GM18870 (cell line): ENCODE measurements at regions not wholly inside any gene's neighbourhood (a gene's known extent, or its start where the extent isn't known, plus 50 kb on each side); places are given as distances from the start of the nearest gene placed in this dataset.

Experiments
- ATAC-seq: cut with Tn5 transposase; IDR thresholded peaks from one replicate; pipeline ENCODE4 v1.9.1; 2021; ENCODE audit warnings: moderate library complexity; ENCODE audit not compliant: unreplicated experiment

DNA sequence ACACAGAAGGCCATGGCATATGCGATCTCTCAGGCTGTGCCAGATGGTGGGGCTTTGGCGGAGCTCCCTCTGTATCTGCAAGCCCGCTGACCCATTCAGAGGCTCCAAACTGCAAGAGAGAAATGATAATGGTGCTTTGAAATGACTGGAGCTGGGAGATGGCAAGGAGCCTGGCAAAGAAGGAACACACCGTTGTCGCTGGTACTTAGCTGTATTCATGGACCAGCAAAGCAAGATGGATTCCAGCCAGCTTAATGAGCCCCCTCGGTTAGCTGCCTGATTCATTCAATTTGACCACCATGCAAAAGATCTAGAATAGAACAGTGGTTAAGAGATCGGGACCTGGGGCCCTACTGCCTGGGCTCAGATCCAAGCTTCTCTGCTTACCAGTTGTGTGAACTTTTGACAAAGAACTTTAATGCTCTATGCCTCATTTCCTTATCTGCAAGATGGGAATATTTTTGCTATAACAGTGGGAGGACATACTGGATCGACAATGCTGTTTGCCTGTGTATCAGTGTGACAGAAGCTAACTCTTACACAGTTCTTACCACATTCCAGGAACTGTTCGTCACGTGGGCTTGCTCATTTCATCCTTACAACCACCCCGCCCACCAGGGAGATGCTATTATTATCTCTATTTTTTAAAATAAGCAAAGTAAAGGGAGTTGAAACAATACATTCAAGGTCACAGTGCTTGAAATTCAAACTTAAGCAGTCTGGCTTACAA, 317.8 kb upstream of the SULF2 start:
- no peak for ATAC-seq

DNA sequence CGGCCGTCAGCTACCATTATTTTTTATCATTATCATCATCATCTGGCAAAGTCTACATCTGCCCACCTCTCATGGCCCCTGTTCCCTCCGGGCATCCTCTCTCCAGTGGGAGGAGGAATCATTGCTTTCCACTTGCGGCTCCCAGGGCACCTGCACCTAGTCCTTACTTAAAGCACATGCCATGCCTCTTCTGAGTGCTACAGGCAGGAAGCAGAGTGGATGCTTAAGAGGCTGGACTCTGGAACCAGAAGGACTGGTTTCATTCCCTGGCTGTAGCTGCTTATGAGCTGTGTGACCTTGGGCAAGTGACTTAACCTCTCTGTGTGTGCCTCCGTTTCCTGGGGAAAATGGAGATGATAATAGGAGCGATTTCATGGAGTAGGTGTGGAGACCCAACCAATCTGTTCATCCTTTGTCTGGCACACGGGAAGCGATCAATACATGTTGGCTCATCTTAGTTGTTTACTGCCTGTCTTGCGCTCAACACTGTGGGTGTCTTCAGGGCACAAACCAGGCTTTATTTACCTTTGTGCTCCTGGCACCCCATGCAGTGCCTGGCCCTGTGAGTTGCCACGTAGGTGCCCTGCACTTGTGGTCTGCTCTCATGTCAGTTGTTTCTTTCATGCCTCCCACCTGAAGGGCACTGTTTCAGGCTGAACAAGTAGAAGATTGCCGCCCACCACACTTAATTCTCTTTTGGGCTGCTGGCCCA, 317.0 kb upstream of the SULF2 start:
- no peak for ATAC-seq

DNA sequence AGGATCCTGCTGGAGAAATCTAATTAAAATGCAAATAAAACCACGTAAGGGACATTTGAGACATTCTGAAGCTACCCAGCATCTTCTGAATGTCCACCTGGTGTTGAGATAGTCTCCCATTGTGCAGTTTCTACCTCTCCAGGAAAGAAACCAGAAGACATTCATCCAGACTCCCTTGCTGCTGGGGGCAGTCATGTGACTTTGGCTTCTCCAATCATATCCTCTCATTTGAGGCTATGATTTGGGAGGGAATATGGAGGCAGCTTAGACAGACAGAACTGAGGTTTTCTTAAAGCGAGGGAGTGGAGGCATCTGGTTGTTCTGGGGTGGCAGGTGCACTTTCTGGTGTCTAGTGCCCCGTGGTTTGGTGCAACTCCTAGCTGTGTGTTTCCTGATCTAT, 315.2 kb upstream of the SULF2 start:
- no peak for ATAC-seq

DNA sequence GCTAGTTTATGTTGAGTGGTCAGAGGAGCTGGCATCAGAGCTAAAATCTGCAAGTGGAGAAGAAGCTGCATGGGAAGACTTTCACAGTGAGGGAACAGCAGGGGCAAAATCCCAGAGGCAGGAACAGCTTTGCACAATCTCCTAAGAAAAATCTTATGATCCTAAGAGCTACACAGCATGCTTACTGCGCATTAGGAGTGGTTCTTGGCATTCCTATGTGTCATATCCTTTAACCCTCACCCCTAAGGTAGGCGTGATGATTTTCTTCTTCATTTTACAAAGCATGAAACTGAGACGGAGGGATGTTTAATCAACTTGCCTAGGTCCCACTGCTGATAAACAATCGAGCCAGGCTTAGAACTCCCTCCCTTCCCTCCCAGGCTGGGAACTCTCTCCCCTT, 313.6 kb upstream of the SULF2 start:
- no peak for ATAC-seq

DNA sequence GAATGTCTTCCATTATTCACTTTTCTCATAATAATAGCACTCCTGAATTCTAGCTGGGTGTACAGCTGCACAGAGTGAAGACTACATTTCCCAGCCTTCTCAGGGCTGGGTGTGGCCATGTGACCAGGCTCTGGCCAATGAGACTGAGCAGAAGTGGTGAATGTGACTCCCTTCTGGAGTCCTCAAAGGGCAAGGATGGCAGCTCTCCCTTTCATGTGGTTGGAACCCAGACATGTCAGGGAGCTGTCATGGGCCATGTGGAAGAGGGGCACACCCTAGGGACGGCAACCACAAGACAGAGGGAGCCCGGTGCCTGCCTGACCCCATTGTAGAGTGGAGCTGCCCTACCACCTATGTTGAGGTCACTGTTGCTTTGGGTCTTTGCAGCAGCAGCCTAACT, 312.8 kb upstream of the SULF2 start:
- no peak for ATAC-seq

DNA sequence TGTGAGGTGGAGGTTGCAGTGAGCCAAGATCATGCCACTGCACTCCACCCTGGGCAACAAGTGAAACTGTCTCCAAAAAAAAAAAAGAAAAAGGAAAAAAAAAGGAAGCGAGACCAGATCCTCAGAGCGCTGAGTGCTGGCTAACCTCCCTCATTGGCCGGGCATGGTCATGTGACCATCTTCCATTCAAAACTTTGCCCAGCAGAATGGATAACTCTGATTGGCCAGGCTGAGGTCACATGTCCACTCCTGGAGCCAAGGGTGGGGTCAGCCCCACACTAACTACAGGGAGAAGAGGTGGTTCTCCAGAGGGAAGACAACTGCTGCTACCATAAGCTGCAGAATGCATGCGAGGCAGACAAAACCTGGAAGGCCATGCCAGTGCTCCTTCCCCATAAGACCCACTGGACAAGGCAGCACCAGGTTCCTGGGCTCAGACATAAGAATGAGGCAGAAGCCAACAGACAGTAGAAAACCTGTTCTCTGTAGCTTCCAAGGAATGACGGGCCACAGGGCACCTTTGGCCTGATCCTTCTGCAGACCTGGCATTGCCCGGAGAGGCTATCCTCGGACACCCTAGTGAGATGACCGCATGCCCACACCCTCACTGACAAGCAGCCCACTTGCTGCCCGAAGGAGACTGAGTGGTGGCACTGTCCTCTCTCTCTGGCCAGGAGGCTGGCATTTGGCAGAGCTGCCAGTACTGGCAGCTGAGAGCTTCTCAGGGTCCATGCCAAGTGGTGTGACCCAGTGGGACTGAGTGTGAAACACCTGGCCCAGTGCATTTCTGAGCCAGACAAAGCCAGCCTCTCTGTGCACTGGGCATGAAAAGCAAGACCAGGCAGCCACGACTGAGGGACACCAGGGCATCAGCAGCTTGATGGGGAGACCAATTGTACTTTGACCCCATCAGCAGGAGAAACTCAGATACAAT, 311.9 kb upstream of the SULF2 start:
- ATAC-seq: no peak

DNA sequence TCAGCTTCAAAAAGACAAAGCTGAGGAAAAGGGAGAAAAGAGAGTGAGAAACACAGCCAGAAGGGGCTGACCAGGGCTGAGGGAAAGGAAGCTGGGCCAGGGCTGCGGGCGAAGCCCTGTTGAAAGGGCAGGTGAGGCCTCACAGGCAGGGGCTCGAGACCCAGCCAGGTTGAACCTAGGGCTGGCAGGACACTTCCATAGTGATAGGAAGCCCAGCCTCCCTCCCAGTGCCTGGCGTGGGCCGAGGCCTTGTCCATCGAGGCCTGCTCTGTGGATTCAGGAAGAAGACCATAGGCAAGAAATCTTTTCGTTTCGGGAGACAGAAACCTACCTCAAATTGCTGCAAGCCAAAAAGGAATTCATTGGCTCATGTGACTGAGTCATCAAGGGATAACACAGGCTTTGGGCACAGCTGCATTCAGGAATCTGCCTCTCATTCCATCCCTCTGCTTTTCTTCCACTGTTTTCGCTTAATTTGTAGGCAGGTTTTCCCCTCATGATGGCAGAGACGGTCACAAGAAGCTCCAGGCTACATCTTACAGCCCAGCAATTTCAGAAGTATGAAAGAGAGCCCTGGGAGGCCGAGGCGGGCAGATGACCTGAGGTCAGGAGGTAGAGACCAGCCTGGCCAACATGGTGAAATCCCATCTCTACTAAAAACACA, 311.1 kb upstream of the SULF2 start:
- no peak for ATAC-seq

DNA sequence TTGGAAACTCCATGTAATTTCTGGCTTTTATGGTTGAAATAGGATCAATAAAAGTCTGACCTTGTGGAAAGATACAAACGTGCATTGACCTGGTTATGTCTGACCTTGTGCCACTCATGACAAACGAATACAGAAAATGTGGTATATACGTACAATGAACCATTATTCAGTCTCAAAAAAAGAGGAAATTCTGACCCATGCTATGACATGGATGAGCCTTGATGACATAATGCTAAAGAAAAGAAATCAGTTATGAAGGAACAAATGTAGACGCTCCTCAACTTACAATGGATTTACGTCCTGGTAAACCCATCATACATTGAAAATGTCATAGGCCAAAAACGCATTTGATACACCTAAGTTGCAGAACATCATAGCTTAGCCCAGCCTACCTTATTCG, 309.7 kb upstream of the SULF2 start:
- no peak for ATAC-seq

DNA sequence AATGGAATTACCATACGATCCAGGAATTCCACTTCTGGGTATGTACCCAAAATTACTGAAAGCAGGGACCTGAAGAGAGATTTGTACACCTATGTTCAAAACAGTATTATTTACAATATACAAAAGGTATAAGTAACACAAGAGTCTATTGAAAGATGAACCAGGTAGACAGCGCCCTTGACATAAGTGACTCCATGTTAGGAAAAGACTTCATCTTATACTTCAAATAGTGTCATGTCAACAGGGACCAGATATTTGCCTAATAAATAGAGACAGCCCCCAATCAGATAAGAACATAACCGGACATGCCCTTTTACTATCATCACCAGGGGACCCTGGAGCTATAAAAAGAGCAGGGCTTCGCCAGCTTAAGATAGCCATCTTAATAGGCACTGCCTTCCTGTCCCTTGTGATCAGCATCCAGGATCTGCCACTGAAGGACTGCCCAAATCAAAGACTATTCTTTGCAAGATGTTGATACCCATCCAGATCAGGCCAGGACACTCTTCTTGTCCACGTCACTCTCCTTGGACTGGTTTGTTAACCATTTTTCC, 309.0 kb upstream of the SULF2 start:
- no peak for ATAC-seq

DNA sequence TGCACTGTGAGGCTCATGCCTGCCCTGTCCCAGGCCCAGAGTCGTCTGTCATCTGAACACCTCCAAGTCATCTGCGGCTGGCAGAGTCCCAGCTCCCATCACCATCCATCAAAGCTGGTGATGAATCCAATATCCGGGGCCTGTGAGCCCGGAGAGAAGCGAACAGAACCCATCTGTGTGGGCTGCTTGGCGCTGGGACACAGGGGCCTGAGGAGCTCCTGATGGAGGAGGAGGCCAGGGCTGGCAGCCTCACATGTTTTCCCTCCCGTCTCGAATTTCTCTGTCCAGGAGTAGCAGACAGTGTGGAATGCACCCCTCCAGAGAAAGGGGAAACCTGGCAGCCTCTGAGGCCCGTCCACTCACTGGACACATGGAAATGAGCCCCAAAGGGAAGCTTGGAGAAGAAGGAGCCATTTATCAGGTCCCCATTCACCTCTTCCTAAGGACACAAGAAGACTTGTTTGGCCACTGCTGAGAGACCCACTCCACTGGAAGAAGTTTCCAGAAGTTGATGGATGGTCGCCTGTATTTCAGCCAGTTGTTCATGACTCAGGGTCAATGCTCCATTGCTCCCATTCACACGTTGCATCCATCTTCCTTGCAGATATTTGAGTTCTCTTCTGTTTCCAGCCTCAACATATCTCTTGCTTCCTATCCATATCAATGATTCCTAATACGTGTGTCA, 307.5 kb upstream of the SULF2 start:
- no peak for ATAC-seq

DNA sequence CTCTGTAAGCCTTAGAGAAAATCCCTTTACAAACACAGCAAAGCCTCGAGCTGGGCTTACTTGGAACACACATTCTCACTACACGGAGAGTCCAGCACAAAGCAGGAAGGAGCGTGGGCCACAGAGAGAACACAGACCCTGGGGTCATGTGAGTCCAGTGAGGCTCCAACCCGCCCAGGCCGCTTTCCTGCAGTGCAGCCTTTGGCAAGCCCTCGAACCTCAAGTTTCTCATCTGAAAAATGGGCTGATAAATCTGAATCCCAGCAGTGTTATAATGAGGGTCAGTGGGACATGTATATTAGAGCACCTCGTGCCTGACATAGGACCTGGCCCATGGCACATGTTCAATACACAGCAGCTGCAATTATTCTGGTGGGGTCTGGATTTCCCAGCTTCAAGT, 305.5 kb upstream of the SULF2 start:
- ATAC-seq: no peak

DNA sequence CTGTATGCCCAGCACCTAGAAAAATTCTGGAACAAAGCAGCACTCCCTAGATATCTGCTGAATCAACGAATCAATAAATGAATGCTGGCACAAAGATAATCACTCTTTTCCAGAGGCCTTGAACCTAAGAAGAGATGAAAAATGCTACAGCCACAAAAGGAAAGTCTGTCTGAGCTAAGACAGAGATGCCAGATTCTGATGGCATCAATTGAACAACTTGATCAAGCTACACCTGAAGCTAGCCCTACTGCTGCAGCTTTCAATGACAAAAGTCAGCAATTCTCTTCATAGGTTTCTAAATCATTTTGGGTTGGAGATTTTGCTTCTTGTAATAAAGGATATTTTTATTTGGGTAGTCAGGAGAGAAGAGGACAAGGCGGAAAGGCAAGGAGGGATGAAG, 305.0 kb upstream of the SULF2 start:
- ATAC-seq: no peak

DNA sequence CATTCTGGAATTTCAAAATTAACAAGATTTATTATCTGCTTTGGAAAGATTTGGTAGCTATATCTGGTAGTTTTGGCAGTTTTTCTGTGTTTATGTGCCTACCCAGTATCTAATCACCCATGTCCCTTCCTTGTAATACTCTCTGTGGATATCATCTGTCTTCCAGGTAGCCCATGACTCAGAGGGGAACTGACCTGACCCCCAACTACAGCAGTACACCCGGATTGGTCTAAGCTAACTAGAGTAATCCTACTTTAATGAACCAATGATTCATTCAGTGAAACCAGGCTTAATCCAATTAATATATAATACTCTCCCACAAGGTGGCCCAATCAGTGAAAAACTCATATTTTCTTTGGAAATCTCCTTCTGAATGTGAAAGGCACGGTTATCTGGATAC, 295.3 kb upstream of the SULF2 start:
- ATAC-seq: no peak

DNA sequence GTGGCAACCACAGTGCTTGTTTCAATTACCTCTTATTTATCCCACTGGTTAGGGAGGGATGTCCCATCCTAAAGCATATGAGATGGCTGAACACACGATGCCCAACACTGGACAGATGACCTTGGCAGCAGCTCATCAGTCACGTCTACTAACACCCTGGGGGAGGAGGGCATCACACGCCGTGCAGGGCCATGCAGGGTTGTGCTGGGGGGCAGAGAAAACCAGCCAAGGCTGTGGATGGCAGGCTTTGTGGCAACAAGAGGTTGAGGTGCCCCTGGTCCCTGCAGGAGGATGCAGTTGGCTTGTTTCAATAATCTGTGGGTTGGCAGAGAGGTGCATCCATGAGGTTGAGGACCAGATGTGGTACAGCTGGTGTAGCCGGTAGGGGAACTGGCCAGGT, 293.7 kb upstream of the SULF2 start:
- no peak for ATAC-seq

DNA sequence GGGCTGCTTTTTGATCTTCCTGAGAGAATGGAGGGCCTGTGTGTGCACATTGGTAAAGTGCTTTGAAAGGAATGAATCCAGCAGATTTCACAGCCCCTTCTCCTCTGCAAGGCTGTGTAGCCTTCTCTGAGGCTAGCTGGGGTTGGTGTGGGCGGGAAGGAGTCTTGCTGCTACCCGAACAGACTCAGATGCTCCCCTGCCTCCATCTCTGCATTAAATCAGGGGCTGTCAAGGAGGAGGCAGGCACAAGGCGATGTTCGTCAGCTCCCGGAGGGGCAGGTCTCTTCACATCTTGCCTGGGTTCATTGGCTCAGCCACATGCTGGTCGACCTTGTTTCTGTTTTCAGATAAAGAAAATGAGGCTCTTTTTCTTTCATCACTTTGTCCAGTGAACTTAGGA, 291.5 kb upstream of the SULF2 start:
- no peak for ATAC-seq

DNA sequence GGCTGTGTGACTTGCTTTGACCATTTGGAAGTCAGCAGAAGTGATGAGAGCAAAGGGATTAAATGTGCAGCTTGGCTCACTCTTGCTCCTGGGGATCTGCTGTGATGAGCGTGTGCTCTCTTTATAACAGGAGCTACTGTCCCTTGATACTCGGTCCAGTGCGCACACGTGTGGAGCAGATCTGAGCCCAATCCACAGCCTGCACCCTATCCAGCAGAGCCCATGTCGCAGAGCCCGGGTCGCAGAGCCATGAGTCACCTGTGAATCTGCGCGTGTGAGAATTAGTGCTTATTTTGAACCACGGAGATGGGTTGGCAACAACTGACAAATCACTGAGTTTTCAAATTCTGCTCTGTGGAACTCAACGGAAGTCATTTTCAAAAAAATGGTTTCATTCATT, 291.0 kb upstream of the SULF2 start:
- no peak for ATAC-seq

DNA sequence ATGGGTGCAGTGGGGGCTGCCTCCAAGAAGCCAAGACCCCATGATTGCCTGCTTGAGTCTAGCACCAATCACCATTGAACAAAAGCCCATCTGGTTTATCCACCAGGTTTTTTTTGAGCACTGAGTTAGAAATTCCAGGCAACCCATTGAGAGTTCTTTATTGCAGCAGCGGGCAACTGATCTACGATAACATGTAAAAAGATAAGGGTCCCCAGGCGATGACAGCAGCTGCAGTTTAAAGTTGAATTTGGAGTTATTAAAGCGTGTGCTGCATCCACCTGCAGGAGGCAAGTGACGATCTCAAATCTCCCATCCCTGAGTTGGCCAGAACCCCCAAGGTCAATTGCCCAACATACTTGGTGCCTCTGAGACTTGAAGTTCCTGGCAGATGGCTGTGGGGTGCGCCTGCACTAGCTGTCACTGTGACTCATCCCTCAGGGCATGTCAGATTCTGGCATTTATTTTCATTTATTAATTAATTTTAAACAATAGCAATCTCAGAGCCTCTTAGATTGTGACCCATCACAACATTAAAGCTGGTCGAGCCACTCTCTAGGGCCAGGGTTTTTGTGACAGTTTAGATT, 290.4 kb upstream of the SULF2 start:
- no peak for ATAC-seq

DNA sequence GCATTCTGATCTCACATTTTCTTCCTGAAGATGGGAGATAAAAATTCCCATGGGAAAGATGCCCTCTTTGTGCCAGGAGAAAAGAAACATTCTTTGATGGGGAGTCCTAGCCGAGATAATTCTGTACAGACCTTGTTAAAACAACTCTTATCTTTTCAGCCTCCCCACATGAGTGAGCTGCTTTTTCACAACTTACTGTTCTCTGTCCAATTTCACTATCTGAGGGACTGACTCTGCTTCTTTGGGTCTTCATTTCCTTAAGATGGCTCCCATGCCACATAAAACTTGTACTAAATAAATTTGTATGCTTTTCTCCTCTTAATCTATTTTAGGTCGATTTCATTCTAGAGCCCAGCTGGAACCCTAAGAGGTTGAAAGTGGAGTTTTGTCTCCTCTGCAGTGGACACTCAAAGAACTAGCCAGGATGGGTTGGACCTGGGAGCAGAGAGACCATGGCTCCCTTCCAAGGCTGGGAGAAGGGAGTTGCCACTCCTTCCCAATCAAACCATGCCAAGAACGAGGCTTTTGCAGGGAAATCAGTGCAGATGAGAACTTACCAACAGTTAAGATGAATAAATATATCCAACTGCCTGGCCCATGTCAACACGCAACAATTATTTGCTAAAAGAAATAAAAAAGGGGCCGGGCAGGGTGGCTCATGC, 285.8 kb upstream of the SULF2 start:
- ATAC-seq: no peak

DNA sequence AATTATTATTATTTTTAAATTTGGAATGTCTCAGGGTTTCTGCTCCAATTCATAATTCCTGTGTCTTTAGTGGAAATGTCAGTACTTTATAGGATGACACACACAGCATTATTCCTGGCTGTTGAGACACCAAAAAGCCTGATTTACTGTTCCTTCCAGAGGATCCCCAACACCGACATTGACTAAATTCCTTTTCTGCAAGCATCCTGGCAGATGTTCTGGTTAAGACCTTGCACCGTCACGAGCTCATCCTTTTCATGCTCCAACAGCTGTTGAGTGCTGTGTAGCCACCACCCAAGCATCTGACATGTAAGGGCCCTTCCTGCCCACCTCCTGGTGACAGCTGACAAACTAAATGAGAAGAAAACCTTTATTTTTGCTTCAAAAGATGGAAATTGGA, 284.3 kb upstream of the SULF2 start:
- no peak for ATAC-seq
